Endothelial cell of umbilical vein (primary cell): ENCODE measurements at regions not wholly inside any gene's neighbourhood (a gene's known extent, or its start where the extent isn't known, plus 50 kb on each side); places are given as distances from the start of the nearest gene placed in this dataset.

Experiments
- BruUV-seq: library from RNA; stranded (reverse); fragments of 400-500 nt; replicated peaks from 2 replicates; lab custom pipeline; 2021; lab: Mats Ljungman, UMichigan
- CTCF ChIA-PET: fragments of 300-600, 350-600 bp; sonication (Branson Sonifier 250); formaldehyde crosslinking; loops from one replicate; lab custom pipeline; 2021; ENCODE audit warnings: antibody characterized with exemption, inconsistent platforms; lab: Charles Lee
- POLR2A ChIA-PET: fragments of 300-600, 350-600 bp; sonication (Branson Sonifier 250); formaldehyde crosslinking; loops from one replicate; lab custom pipeline; 2021; ENCODE audit warnings: antibody characterized with exemption, inconsistent platforms; lab: Charles Lee
- DNase-seq: peaks from one replicate; pipeline ENCODE4 v3.0.0-alpha.2; 2011; ENCODE audit warnings: low read depth, low spot score
- FAIRE-seq: peaks from 2 replicates; lab custom pipeline; 2011; peaks lifted over from hg19 to GRCh38; lab: Jason Lieb, UNC
- H2AFZ ChIP-seq: 2 replicates; pipeline ENCODE4 v1.6.0; 2012; ENCODE audit warnings: low read depth, low read length, control low read depth, inconsistent platforms
- H3K27ac ChIP-seq: 2 replicates; pipeline ENCODE4 v1.5.1; 2011; ENCODE audit warnings: low read depth, mild to moderate bottlenecking, control low read depth, low read length, moderate library complexity; ENCODE audit not compliant: insufficient read depth
- H3K27me3 ChIP-seq, 2 experiments: 2 replicates each; pipeline versions ENCODE4 v1.6.0 to v1.6.1; 2011; ENCODE audit warnings: low read length in 2 of 2, mixed read lengths in 1 of 2; ENCODE audit not compliant: control insufficient read depth in 2 of 2, insufficient read depth in 2 of 2
- H3K36me3 ChIP-seq, 2 experiments: 2 replicates in 1 of 2; 3 replicates in 1 of 2; pipeline ENCODE4 v1.5.1; 2011; ENCODE audit warnings: low read length in 2 of 2, mild to moderate bottlenecking in 1 of 2, moderate library complexity in 1 of 2; ENCODE audit not compliant: control insufficient read depth in 2 of 2, insufficient read depth in 2 of 2; ENCODE audit errors: extremely low read depth in 1 of 2
- H3K4me1 ChIP-seq: 3 replicates; pipeline ENCODE4 v1.5.1; 2011; ENCODE audit warnings: mild to moderate bottlenecking, low read length; ENCODE audit not compliant: control insufficient read depth, insufficient read depth; ENCODE audit errors: extremely low read depth
- H3K4me2 ChIP-seq: 2 replicates; pipeline ENCODE4 v1.6.1; 2011; ENCODE audit warnings: low read length, control low read depth, mixed read lengths; ENCODE audit not compliant: insufficient read depth
- H3K4me3 ChIP-seq, 3 experiments: fragments of 200-600 bp in 1 of 3; sonication (generic), shearing (Covaris generic) in 1 of 3; replicated peaks in 1 of 3; 2 replicates each; pipeline ENCODE4 v1.5.1; 2011 to 2016; ENCODE audit warnings: control low read depth in 3 of 3, low read length in 3 of 3, mild to moderate bottlenecking in 2 of 3, inconsistent platforms in 1 of 3, low read depth in 1 of 3, moderate library complexity in 1 of 3; ENCODE audit not compliant: insufficient read depth in 1 of 3
- H3K79me2 ChIP-seq: 2 replicates; pipeline ENCODE4 v1.6.0; 2012; ENCODE audit warnings: low read length, inconsistent platforms; ENCODE audit not compliant: control insufficient read depth, insufficient read depth
- H3K9ac ChIP-seq: replicated peaks from 2 replicates; pipeline ENCODE3; 2011; ENCODE audit warnings: low read length, control low read depth; ENCODE audit not compliant: insufficient read depth; ENCODE audit errors: extremely low read depth
- H3K9me1 ChIP-seq: replicated peaks from 3 replicates; pipeline ENCODE4 v1.6.0; 2011; ENCODE audit warnings: mild to moderate bottlenecking, low read length; ENCODE audit not compliant: control insufficient read depth, insufficient read depth; ENCODE audit errors: extremely low read depth
- H3K9me3 ChIP-seq: replicated peaks from 2 replicates; pipeline ENCODE4 v1.5.1; 2012; ENCODE audit warnings: low read length, inconsistent platforms; ENCODE audit not compliant: control insufficient read depth, insufficient read depth
- H4K20me1 ChIP-seq: replicated peaks from 2 replicates; pipeline ENCODE3; 2011; ENCODE audit warnings: mild to moderate bottlenecking, low read length; ENCODE audit not compliant: control insufficient read depth, insufficient read depth; ENCODE audit errors: extremely low read depth
- CTCF ChIP-seq, 2 donors: IDR thresholded peaks; 1 replicate in 1 of 2; 2 replicates in 1 of 2; pipeline ENCODE4 v1.5.1; 2011; ENCODE audit warnings: low read length in 2 of 2, mild to moderate bottlenecking in 2 of 2, moderate library complexity in 2 of 2, control low read depth in 1 of 2, inconsistent platforms in 1 of 2, low read depth in 1 of 2; ENCODE audit not compliant: insufficient read depth in 1 of 2; ENCODE audit errors: extremely low read depth in 1 of 2
- EZH2 ChIP-seq: IDR thresholded peaks from 2 replicates; pipeline ENCODE4 v1.6.1; 2012; ENCODE audit warnings: borderline replicate concordance, low read depth, mild to moderate bottlenecking, moderate library complexity, low read length, inconsistent platforms; ENCODE audit not compliant: severe bottlenecking
- FOS ChIP-seq: IDR thresholded peaks from 2 replicates; pipeline ENCODE4 v1.6.1; 2011; ENCODE audit warnings: mild to moderate bottlenecking, low read length, moderate library complexity, borderline replicate concordance; ENCODE audit not compliant: insufficient read depth
- GATA2 ChIP-seq: IDR thresholded peaks from 2 replicates; pipeline ENCODE4 v1.7.0; 2011; ENCODE audit warnings: low read depth, mild to moderate bottlenecking, moderate library complexity, mixed read lengths, low read length; ENCODE audit not compliant: insufficient read length, insufficient read depth
- JUN ChIP-seq: IDR thresholded peaks from 2 replicates; pipeline ENCODE4 v1.6.1; 2011; ENCODE audit warnings: borderline replicate concordance, low read depth; ENCODE audit not compliant: insufficient read length, insufficient read depth
- MYC ChIP-seq: IDR thresholded peaks from one replicate; pipeline ENCODE4 v1.6.1; 2011; ENCODE audit warnings: mild to moderate bottlenecking, low read depth, low read length
- POLR2A ChIP-seq: IDR thresholded peaks from 2 replicates; pipeline ENCODE4 v1.6.1; 2012; ENCODE audit warnings: low read depth, mild to moderate bottlenecking, control low read depth, low read length
- POLR2AphosphoS5 ChIP-seq: IDR thresholded peaks from 2 replicates; pipeline ENCODE4 v1.6.1; 2012; ENCODE audit warnings: low read depth, mild to moderate bottlenecking, control low read depth, low read length, moderate library complexity; ENCODE audit not compliant: insufficient read depth
- dilution Hi-C: fragments of 300-500 bp; cut with MboI; formaldehyde crosslinking; loops from one replicate; pipeline ENCODE4 v1.15.0; 2019; ENCODE audit warnings: low sequenced_read_pairs; ENCODE audit not compliant: extremely low pct_ligation_motif_present
- intact Hi-C: fragments of 100-400 bp; cut with micrococcal nuclease; formaldehyde crosslinking; loops from one replicate; pipeline ENCODE4 v1.10.0; 2022

- TF ChIP-seq EZH2 (no peak), GATA2 (no peak), FOS (no peak), CTCF (IDR thresholded peaks at IDR 0.05; ENCODE audit: extremely low read depth in 1 of 2, insufficient read depth in 1 of 2, low read depth in 1 of 2, low read length in 2 of 2) (no peak), JUN (no peak), POLR2A (no peak), MYC (no peak), POLR2AphosphoS5 (no peak)
- Histone ChIP-seq H3K79me2 (no peaks in the 10 kb centered on the region), H3K9ac (no peak overlapping the region), H3K27ac (no peak overlapping the region), H3K9me1 (no peaks in the 10 kb centered on the region), H3K9me3 (peaks cover 2% of the 10 kb centered on the region), H3K27me3 (no peaks in the 10 kb centered on the region), H3K4me2 (no peak overlapping the region), H3K4me3 (no peak overlapping the region), H3K36me3 (no peaks in the 10 kb centered on the region), H3K4me1 (no peaks in the 10 kb centered on the region), H4K20me1 (no peaks in the 10 kb centered on the region), H2AFZ (no peak overlapping the region)
- dilution Hi-C loops (no loop called here), intact Hi-C loops (no loop called here)
- no peak for DNase-seq
- BruUV-seq = no TSS peak
- no peak for FAIRE-seq
- CTCF ChIA-PET = no interaction called here
- POLR2A ChIA-PET = no interaction called here
These were observed 97.0 kb upstream of the C16orf82 start for GRCh38 chr16:26969589-26970231.
